Lower lobe of right lung (tissue), 2 donors: ENCODE measurements at regions not wholly inside any gene's neighbourhood (a gene's known extent, or its start where the extent isn't known, plus 50 kb on each side); places are given as distances from the start of the nearest gene placed in this dataset.
A peak's percentile ranks its signal among the peaks of the same experiment; 100 is the strongest.

Source experiments
- ATAC-seq, 2 donors: fragments of 200-7000 bp; cut with Tn5 transposase; one replicate each; pipeline ENCODE4 v1.9.1; 2020 to 2022; ENCODE audit warnings: mild to moderate bottlenecking in 2 of 2, moderate library complexity in 2 of 2
- DNase-seq: peaks from one replicate; pipeline ENCODE4 v3.0.0-alpha.2; 2020
- H3K27ac ChIP-seq: fragments of 200-600 bp; one replicate; pipeline ENCODE4 v1.8.0; 2022
- H3K27me3 ChIP-seq: fragments of 200-600 bp; one replicate; pipeline ENCODE4 v1.8.0; 2022; ENCODE audit warnings: low read depth
- H3K36me3 ChIP-seq: fragments of 200-600 bp; one replicate; pipeline ENCODE4 v1.8.0; 2022; ENCODE audit warnings: mild to moderate bottlenecking
- H3K4me1 ChIP-seq: fragments of 200-600 bp; one replicate; pipeline ENCODE4 v1.8.0; 2022
- H3K4me3 ChIP-seq: fragments of 200-600 bp; one replicate; pipeline ENCODE4 v1.8.0; 2022; ENCODE audit warnings: mild to moderate bottlenecking
- H3K9me3 ChIP-seq: fragments of 200-600 bp; one replicate; pipeline ENCODE4 v1.8.0; 2022
- CTCF ChIP-seq: fragments of 200-600 bp; IDR thresholded peaks from one replicate; pipeline ENCODE4 v1.8.0; 2022; ENCODE audit warnings: antibody characterized with exemption, mild to moderate bottlenecking
- intact Hi-C: fragments of 100-400 bp; cut with DNase I; formaldehyde crosslinking; loops from one replicate; pipeline ENCODE4 v1.11.0; 2022
- donor health status: DM: no; HTN: yes; CAD: no; lungs with severe emphysema.

- Histone ChIP-seq H3K27ac (no peak overlapping the region), H3K4me3 (no peak overlapping the region), H3K4me1 (peaks cover 40% of the 10 kb centered on the region), H3K27me3 (no peaks in the 10 kb centered on the region), H3K36me3 (no peaks in the 10 kb centered on the region), H3K9me3 (no peaks in the 10 kb centered on the region)
- ATAC-seq, result no peak
- TF ChIP-seq CTCF, result no peak
- intact Hi-C loops, result loop anchor here (5.0 kb wide), 1 partner anchor 236 kb away; no protein-coding TSS in a partner anchor
- DNase-seq, result no peak
These were observed 61.0 kb downstream of the GTPBP8 start for GRCh38 chr3:113051787-113052186.

GRCh38 chr3:113053169-113053568 lies 62.4 kb downstream of the GTPBP8 start:
- no peak overlapping the region for H3K27ac ChIP-seq
- TF ChIP-seq CTCF, result no peak
- DNase-seq (no peak), ATAC-seq (no peak)
- peaks cover 42% of the 10 kb centered on the region for H3K4me1 ChIP-seq
- intact Hi-C loops, result loop anchor here (5.0 kb wide), 1 partner anchor 234 kb away; no protein-coding TSS in a partner anchor
- no peak overlapping the region for H3K4me3 ChIP-seq
- H3K27me3 ChIP-seq, result no peaks in the 10 kb centered on the region
- H3K9me3 ChIP-seq, result no peaks in the 10 kb centered on the region
- no peaks in the 10 kb centered on the region for H3K36me3 ChIP-seq

DNA sequence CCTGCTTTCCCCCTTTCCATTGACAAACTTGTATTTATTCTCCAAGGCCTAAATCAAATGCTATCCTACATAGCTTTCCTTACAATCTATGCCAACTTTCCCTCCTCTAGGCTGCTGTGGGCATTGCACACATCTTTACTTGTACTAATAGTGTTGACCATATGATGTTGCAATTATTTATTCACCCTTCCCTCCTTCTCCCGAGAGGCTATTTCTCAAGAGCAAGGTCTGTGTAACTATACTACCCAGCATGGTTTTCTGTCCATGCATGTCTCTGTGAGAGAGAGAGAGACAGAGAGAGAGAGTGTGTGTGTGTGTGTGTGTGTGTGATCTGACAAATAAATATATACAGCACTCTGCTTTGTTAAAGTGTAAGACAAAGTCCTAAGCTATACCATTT lies 63.8 kb downstream of the GTPBP8 start:
- no peak overlapping the region for H3K4me3 ChIP-seq
- H3K36me3 ChIP-seq, result no peaks in the 10 kb centered on the region
- H3K9me3 ChIP-seq, result no peaks in the 10 kb centered on the region
- DNase-seq, result no peak
- H3K27ac ChIP-seq, result no peak overlapping the region
- no peaks in the 10 kb centered on the region for H3K27me3 ChIP-seq
- intact Hi-C loops, result loop anchor here (5.0 kb wide), 1 partner anchor 233 kb away; no protein-coding TSS in a partner anchor
- TF ChIP-seq CTCF, result no peak
- peaks cover 42% of the 10 kb centered on the region for H3K4me1 ChIP-seq
- peak; percentile 86 to 88 for ATAC-seq

GRCh38 chr3:113055201-113055600 lies 64.4 kb downstream of the GTPBP8 start:
- no peaks in the 10 kb centered on the region for H3K36me3 ChIP-seq
- intact Hi-C loops, result no loop called here
- no peaks in the 10 kb centered on the region for H3K9me3 ChIP-seq
- no peak overlapping the region for H3K4me3 ChIP-seq
- no peak for DNase-seq
- no peak for ATAC-seq
- peaks cover 42% of the 10 kb centered on the region for H3K4me1 ChIP-seq
- no peaks in the 10 kb centered on the region for H3K27me3 ChIP-seq
- H3K27ac ChIP-seq, result no peak overlapping the region
- TF ChIP-seq CTCF, result no peak

DNA sequence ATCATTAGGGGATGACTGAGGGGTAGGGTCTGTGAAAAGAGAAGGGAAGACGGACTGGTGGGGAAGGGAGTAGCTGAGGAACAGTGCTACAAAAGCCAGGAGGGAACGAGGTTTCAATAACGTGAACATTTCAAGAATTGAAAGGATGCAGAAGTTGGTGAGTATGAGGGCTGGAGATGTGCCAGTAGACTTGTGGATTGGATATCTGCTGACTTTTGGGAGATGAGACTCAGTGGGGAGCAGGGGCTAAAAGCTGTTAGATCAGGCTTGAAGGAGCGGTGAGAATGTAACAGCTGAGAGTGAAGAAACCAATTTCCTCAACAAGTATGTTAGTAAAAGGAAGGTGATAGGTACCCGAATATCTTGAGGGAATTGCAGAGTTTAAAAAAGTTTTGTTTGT lies 65.2 kb downstream of the GTPBP8 start:
- Histone ChIP-seq H3K4me3 (no peak overlapping the region), H3K27me3 (no peaks in the 10 kb centered on the region), H3K4me1 (peaks cover 41% of the 10 kb centered on the region), H3K9me3 (no peaks in the 10 kb centered on the region), H3K36me3 (no peaks in the 10 kb centered on the region), H3K27ac (no peak overlapping the region)
- intact Hi-C loops, result no loop called here
- ATAC-seq, result peak in 1 of 2 donors; percentile 58
- TF ChIP-seq CTCF, result no peak
- no peak for DNase-seq

GRCh38 chr3:113057117-113057516 lies 66.3 kb downstream of the GTPBP8 start:
- Histone ChIP-seq H3K27ac (no peak overlapping the region), H3K27me3 (no peaks in the 10 kb centered on the region), H3K4me3 (no peak overlapping the region), H3K9me3 (no peaks in the 10 kb centered on the region), H3K36me3 (no peaks in the 10 kb centered on the region), H3K4me1 (peaks cover 30% of the 10 kb centered on the region)
- intact Hi-C loops, result no loop called here
- DNase-seq, result no peak
- ATAC-seq, result no peak
- no peak for TF ChIP-seq CTCF
